ENCODE measurements at regions not wholly inside any gene's neighbourhood (a gene's known extent, or its start where the extent isn't known, plus 50 kb on each side); places are given as distances from the start of the nearest gene placed in this dataset.

- 90% methylated on average over 4 of the region's 4 CpGs for WGBS
- Histone ChIP-seq H3K4me3 (ENCODE audit: low read depth, low read length) (no peak overlapping the region), H3K27ac (ENCODE audit: low read depth) (no peak overlapping the region), H3K36me3 (ENCODE audit: insufficient read depth) (no peaks in the 10 kb centered on the region), H3K4me1 (ENCODE audit: insufficient read depth) (no peaks in the 10 kb centered on the region)
- DNase-seq (ENCODE audit: extremely low spot score): no peak
These were observed 80.3 kb upstream of the HHIP start for GRCh38 chr4:144565527-144566195.

DNA sequence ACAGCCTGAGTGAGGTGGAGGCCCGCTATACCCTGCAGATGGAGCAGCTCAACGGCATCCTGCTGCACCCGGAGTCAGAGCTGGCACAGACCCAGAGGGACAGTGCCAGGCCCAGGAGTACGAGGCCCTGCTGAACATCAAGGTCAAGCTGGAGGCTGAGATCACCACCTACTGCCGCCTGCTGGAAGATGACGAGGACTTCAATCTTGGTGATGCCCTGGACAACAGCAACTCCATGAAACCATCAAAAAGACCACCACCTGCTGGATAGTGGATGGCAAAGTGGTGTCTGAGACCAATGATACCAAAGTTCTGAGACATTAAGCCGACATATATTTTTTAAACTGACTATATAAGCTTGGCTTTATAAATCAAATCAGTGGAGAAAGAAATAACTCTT is 73.3 kb upstream of the HHIP start:
- H3K36me3 ChIP-seq (ENCODE audit: insufficient read depth): no peaks in the 10 kb centered on the region
- 86% methylated on average over 7 of the region's 7 CpGs for WGBS
- no peaks in the 10 kb centered on the region for H3K4me1 ChIP-seq (ENCODE audit: insufficient read depth)
- no peak overlapping the region for H3K27ac ChIP-seq (ENCODE audit: low read depth)
- no peak overlapping the region for H3K4me3 ChIP-seq (ENCODE audit: low read depth, low read length)
- no peak for DNase-seq (ENCODE audit: extremely low spot score)

DNA sequence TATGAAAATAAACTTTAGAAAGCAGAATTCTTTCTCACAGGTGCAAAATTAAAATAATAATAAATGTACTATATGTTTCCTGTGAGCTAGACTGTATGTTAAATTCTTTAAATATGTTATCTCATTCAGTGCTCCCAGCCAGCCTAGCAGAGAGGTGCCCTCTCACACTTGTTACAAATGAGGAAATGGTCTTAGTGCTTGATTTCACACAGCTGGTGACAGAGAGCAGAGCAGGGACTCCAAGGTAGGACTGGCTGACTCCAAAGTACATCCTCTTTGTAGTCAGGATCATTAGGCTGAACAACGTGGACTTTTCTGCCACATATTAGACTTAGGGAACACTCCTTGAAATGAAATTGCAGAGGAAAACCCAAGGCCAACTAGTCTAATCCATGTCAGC is 72.0 kb upstream of the HHIP start:
- no peaks in the 10 kb centered on the region for H3K36me3 ChIP-seq (ENCODE audit: insufficient read depth)
- no peak overlapping the region for H3K27ac ChIP-seq (ENCODE audit: low read depth)
- WGBS: 31% methylated on average over 1 of the region's 1 CpG
- H3K4me1 ChIP-seq (ENCODE audit: insufficient read depth): no peaks in the 10 kb centered on the region
- H3K4me3 ChIP-seq (ENCODE audit: low read depth, low read length): no peak overlapping the region
- DNase-seq (ENCODE audit: extremely low spot score): no peak

GRCh38 chr4:144574509-144574908 is 71.4 kb upstream of the HHIP start:
- H3K36me3 ChIP-seq (ENCODE audit: insufficient read depth): no peaks in the 10 kb centered on the region
- no peak for DNase-seq (ENCODE audit: extremely low spot score)
- no peak overlapping the region for H3K27ac ChIP-seq (ENCODE audit: low read depth)
- H3K4me3 ChIP-seq (ENCODE audit: low read depth, low read length): no peak overlapping the region
- no peaks in the 10 kb centered on the region for H3K4me1 ChIP-seq (ENCODE audit: insufficient read depth)
- 87% methylated on average over 3 of the region's 3 CpGs for WGBS

- 67% methylated on average over 2 of the region's 2 CpGs for WGBS
- Histone ChIP-seq H3K4me3 (ENCODE audit: low read depth, low read length) (no peak overlapping the region), H3K4me1 (ENCODE audit: insufficient read depth) (no peaks in the 10 kb centered on the region), H3K36me3 (ENCODE audit: insufficient read depth) (no peaks in the 10 kb centered on the region), H3K27ac (ENCODE audit: low read depth) (no peak overlapping the region)
- DNase-seq (ENCODE audit: extremely low spot score): no peak
These were observed 70.8 kb upstream of the HHIP start for GRCh38 chr4:144575181-144575580.

GRCh38 chr4:144578681-144579080 is 67.3 kb upstream of the HHIP start:
- WGBS: 94% methylated on average over 4 of the region's 4 CpGs
- no peak overlapping the region for H3K4me3 ChIP-seq (ENCODE audit: low read depth, low read length)
- no peak overlapping the region for H3K27ac ChIP-seq (ENCODE audit: low read depth)
- no peak for DNase-seq (ENCODE audit: extremely low spot score)
- H3K36me3 ChIP-seq (ENCODE audit: insufficient read depth): no peaks in the 10 kb centered on the region
- H3K4me1 ChIP-seq (ENCODE audit: insufficient read depth): no peaks in the 10 kb centered on the region

DNA sequence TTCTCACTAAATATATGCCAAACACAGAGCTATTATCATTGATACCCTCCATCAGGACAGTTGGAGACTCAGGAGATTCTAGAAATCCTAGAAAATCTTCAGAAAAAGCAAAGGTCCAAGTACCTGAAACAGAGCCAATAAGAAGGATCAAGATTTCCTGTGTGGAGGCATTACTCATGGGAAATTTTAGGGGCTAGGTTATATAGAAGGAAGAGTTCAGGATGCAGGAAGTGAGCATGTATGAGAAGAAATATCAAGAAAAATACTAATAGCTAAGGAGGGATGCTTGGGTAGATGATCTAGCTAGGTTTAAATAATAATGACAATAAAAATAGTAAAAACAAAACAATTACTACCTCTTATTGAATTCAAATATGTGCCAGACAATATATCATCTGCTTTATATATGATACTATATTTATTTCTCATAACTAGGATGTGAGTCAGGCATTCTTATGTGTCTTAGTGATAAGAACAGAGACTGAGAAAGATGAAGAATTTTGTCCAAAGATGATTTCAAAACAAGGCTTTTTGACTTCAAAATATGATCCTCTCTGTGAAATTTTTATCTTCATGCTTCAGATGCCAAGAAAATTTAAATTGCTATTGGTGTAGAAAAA is 66.4 kb upstream of the HHIP start:
- DNase-seq (ENCODE audit: extremely low spot score): no peak
- Histone ChIP-seq H3K27ac (ENCODE audit: low read depth) (no peak overlapping the region), H3K4me3 (ENCODE audit: low read depth, low read length) (no peak overlapping the region), H3K36me3 (ENCODE audit: insufficient read depth) (no peaks in the 10 kb centered on the region), H3K4me1 (ENCODE audit: insufficient read depth) (no peaks in the 10 kb centered on the region)

- 90% methylated on average over 4 of the region's 4 CpGs for WGBS
- no peak overlapping the region for H3K27ac ChIP-seq (ENCODE audit: low read depth)
- H3K4me1 ChIP-seq (ENCODE audit: insufficient read depth): no peaks in the 10 kb centered on the region
- DNase-seq (ENCODE audit: extremely low spot score): no peak
- no peaks in the 10 kb centered on the region for H3K36me3 ChIP-seq (ENCODE audit: insufficient read depth)
- no peak overlapping the region for H3K4me3 ChIP-seq (ENCODE audit: low read depth, low read length)
These were observed 65.5 kb upstream of the HHIP start for GRCh38 chr4:144580430-144580829.

GRCh38 chr4:144582105-144582850 is 63.7 kb upstream of the HHIP start:
- DNase-seq (ENCODE audit: extremely low spot score): no peak
- Histone ChIP-seq H3K4me1 (ENCODE audit: insufficient read depth) (no peaks in the 10 kb centered on the region), H3K27ac (ENCODE audit: low read depth) (no peak overlapping the region), H3K4me3 (ENCODE audit: low read depth, low read length) (no peak overlapping the region), H3K36me3 (ENCODE audit: insufficient read depth) (no peaks in the 10 kb centered on the region)
- WGBS: 79% methylated on average over 7 of the region's 7 CpGs

- no peak for DNase-seq (ENCODE audit: extremely low spot score)
- H3K27ac ChIP-seq (ENCODE audit: low read depth): no peak overlapping the region
- H3K4me1 ChIP-seq (ENCODE audit: insufficient read depth): no peaks in the 10 kb centered on the region
- WGBS: 72% methylated on average over 3 of the region's 3 CpGs
- H3K36me3 ChIP-seq (ENCODE audit: insufficient read depth): no peaks in the 10 kb centered on the region
- no peak overlapping the region for H3K4me3 ChIP-seq (ENCODE audit: low read depth, low read length)
These were observed 63.0 kb upstream of the HHIP start for GRCh38 chr4:144582975-144583374.

DNA sequence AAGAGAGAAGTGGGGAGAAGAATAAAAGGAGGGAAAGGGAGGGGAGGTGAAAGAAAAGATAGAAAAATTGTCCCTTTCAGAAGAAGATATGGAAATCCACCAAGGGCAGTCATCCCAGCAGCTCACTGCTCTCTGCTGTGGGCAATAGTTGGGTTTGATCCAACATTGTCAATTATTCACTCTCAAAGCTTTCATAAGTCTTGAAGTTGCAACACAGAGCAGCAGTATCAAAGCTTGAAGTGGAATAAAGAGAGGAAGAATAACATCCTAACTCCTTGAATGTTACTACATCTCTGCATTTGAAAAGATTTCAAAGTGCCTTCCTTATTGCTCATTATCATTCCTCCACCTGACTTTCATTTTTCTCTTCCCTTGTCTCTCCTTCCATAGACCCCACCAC is 62.3 kb upstream of the HHIP start:
- no peaks in the 10 kb centered on the region for H3K4me1 ChIP-seq (ENCODE audit: insufficient read depth)
- no peak overlapping the region for H3K27ac ChIP-seq (ENCODE audit: low read depth)
- no peak for DNase-seq (ENCODE audit: extremely low spot score)
- H3K36me3 ChIP-seq (ENCODE audit: insufficient read depth): no peaks in the 10 kb centered on the region
- no peak overlapping the region for H3K4me3 ChIP-seq (ENCODE audit: low read depth, low read length)

- no peak for DNase-seq (ENCODE audit: extremely low spot score)
- Histone ChIP-seq H3K4me1 (ENCODE audit: insufficient read depth) (no peaks in the 10 kb centered on the region), H3K27ac (ENCODE audit: low read depth) (no peak overlapping the region), H3K36me3 (ENCODE audit: insufficient read depth) (no peaks in the 10 kb centered on the region), H3K4me3 (ENCODE audit: low read depth, low read length) (no peak overlapping the region)
- 90% methylated on average over 3 of the region's 3 CpGs for WGBS
These were observed 61.5 kb upstream of the HHIP start for GRCh38 chr4:144584428-144584827.

GRCh38 chr4:144589512-144589911 is 56.4 kb upstream of the HHIP start:
- WGBS: 94% methylated on average over 2 of the region's 2 CpGs
- H3K27ac ChIP-seq (ENCODE audit: low read depth): no peak overlapping the region
- DNase-seq (ENCODE audit: extremely low spot score): no peak
- H3K36me3 ChIP-seq (ENCODE audit: insufficient read depth): no peaks in the 10 kb centered on the region
- H3K4me3 ChIP-seq (ENCODE audit: low read depth, low read length): no peak overlapping the region
- no peaks in the 10 kb centered on the region for H3K4me1 ChIP-seq (ENCODE audit: insufficient read depth)

- WGBS: 96% methylated on average over 1 of the region's 1 CpG
- Histone ChIP-seq H3K4me3 (ENCODE audit: low read depth, low read length) (no peak overlapping the region), H3K4me1 (ENCODE audit: insufficient read depth) (no peaks in the 10 kb centered on the region), H3K27ac (ENCODE audit: low read depth) (no peak overlapping the region), H3K36me3 (ENCODE audit: insufficient read depth) (no peaks in the 10 kb centered on the region)
- no peak for DNase-seq (ENCODE audit: extremely low spot score)
These were observed 55.9 kb upstream of the HHIP start for GRCh38 chr4:144590020-144590419.

All from urinary bladder (tissue), 3 donors.